ENCODE measurements at regions not wholly inside any gene's neighbourhood (a gene's known extent, or its start where the extent isn't known, plus 50 kb on each side); places are given as distances from the start of the nearest gene placed in this dataset.

DNA sequence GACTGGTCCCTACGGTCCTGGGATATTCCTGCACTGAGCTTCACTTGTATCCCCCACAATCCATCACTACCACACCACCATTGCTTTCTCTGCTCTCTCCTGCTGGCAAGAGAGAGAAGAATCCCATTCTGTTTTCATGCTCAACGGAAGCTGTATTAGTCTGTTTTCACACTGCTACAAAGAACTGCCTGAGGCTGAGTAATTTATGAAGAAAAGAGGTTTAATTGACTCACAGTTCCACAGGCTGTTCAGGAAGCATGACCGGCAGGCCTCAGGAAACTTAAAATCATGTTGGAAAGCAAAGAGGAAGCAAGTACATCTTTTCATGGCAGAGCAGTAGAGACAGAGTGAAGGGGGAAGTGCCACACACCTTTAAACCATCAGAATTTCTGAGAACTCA lies 260.4 kb upstream of the LYZL1 start:
- DNase-seq (ENCODE audit: low spot score), result no peak
- TF ChIP-seq, protein P1, sequence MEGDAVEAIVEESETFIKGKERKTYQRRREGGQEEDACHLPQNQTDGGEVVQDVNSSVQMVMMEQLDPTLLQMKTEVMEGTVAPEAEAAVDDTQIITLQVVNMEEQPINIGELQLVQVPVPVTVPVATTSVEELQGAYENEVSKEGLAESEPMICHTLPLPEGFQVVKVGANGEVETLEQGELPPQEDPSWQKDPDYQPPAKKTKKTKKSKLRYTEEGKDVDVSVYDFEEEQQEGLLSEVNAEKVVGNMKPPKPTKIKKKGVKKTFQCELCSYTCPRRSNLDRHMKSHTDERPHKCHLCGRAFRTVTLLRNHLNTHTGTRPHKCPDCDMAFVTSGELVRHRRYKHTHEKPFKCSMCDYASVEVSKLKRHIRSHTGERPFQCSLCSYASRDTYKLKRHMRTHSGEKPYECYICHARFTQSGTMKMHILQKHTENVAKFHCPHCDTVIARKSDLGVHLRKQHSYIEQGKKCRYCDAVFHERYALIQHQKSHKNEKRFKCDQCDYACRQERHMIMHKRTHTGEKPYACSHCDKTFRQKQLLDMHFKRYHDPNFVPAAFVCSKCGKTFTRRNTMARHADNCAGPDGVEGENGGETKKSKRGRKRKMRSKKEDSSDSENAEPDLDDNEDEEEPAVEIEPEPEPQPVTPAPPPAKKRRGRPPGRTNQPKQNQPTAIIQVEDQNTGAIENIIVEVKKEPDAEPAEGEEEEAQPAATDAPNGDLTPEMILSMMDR (IDR thresholded peaks at IDR 0.05), result no peak
- ATAC-seq (ENCODE audit: insufficient number of reproducible peaks, low FRiP score, low read depth), result no peak

DNA sequence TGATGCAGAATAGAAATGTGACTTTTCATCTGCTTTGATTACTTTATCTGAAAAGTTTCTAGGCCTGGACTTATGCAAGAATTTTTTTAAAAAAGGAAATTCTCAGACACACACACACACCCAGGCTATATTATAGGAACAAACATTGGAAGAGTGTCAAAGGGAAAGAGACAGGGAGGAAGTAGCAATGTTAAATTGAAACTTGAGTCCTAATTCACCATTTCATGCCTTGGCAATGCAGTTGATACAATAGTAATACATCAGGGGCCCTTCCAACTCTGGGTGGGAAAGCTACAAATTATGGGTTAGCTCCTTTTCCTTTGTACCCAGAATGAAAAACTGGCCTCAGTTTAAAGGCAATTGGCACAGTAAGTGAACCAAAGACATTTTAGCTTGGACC lies 258.0 kb upstream of the LYZL1 start:
- Histone ChIP-seq H3K36me3 (no peaks in the 10 kb centered on the region), H3K27me3 (replicated peaks; ENCODE audit: insufficient read depth) (no peaks in the 10 kb centered on the region), H3K9me3 (no peaks in the 10 kb centered on the region), H3K4me1 (ENCODE audit: control insufficient read depth in 1 of 2, low read depth in 2 of 2) (no peaks in the 10 kb centered on the region), H3K27ac (no peak overlapping the region), H3K4me3 (no peak overlapping the region)
- DNase-seq (ENCODE audit: low spot score) (no peak), ATAC-seq (ENCODE audit: insufficient number of reproducible peaks, low FRiP score, low read depth) (no peak)
- TF ChIP-seq, protein P1 (IDR thresholded peaks at IDR 0.05), result no peak

More for the DNA sequence above, 260.4 kb upstream of the LYZL1 start:
- H3K9me3 ChIP-seq, result no peaks in the 10 kb centered on the region
- H3K36me3 ChIP-seq, result no peaks in the 10 kb centered on the region
- H3K27me3 ChIP-seq (replicated peaks; ENCODE audit: insufficient read depth), result no peaks in the 10 kb centered on the region
- no peaks in the 10 kb centered on the region for H3K4me1 ChIP-seq (ENCODE audit: control insufficient read depth in 1 of 2, low read depth in 2 of 2)
- H3K27ac ChIP-seq, result no peak overlapping the region
- no peak overlapping the region for H3K4me3 ChIP-seq

DNA sequence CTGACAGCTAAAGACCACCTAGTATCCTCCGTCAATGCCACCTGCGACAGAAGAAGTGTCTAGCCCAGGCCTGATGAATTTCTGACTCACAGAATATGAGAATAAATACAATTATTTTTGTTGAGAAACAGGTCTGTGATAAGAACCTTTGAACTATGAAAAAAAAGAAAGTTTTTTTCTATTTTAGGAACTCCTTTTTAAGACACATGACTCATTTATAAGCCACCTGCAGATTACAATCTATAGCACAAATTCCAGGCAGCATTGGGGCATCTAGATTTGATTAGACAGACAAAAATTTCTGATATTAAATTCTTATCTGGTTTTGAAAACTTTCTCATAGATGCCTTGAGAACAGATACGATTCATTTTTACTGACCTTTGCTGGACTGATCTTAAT lies 256.7 kb upstream of the LYZL1 start:
- H3K27me3 ChIP-seq (replicated peaks; ENCODE audit: insufficient read depth), result no peaks in the 10 kb centered on the region
- H3K4me1 ChIP-seq (ENCODE audit: control insufficient read depth in 1 of 2, low read depth in 2 of 2), result no peaks in the 10 kb centered on the region
- H3K27ac ChIP-seq, result no peak overlapping the region
- no peaks in the 10 kb centered on the region for H3K36me3 ChIP-seq
- TF ChIP-seq, protein P1 (IDR thresholded peaks at IDR 0.05), result no peak
- DNase-seq (ENCODE audit: low spot score) (no peak), ATAC-seq (ENCODE audit: insufficient number of reproducible peaks, low FRiP score, low read depth) (no peak)
- no peak overlapping the region for H3K4me3 ChIP-seq
- no peaks in the 10 kb centered on the region for H3K9me3 ChIP-seq

DNA sequence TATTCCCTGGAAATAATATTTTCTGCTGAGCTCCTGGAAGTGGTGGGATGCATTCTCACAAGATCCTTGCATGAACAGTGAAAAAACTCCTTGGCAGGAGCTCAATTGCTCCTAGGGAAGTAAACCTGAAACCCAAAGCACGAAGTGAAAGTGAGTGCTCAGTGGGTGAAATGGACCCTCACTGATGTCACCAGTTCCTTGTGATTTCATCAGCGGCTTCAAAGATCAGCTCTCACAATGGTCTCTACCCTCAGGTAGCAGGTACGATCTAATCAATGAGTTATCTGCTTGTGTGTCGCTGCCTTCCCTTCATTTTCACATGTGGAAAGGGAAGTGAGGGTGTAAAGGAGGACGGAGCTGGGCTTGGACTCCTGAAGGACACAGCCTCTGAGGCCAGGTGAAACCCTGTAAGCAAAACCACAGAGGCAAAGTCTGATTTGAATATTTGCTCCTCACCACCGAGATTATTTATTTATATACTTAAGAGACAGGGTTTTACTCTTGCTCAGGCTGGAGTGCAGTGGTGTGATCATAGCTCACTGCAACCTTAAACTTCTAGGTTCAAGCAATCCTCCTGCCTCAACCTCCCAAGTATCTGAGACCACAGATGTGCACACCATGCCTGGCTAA lies 255.4 kb upstream of the LYZL1 start:
- Histone ChIP-seq H3K27me3 (replicated peaks; ENCODE audit: insufficient read depth) (no peaks in the 10 kb centered on the region), H3K9me3 (no peaks in the 10 kb centered on the region), H3K4me1 (ENCODE audit: control insufficient read depth in 1 of 2, low read depth in 2 of 2) (no peaks in the 10 kb centered on the region), H3K27ac (no peak overlapping the region), H3K36me3 (no peaks in the 10 kb centered on the region), H3K4me3 (no peak overlapping the region)
- TF ChIP-seq, protein P1 (IDR thresholded peaks at IDR 0.05), result no peak
- ATAC-seq (ENCODE audit: insufficient number of reproducible peaks, low FRiP score, low read depth), result no peak
- no peak for DNase-seq (ENCODE audit: low spot score)

DNA sequence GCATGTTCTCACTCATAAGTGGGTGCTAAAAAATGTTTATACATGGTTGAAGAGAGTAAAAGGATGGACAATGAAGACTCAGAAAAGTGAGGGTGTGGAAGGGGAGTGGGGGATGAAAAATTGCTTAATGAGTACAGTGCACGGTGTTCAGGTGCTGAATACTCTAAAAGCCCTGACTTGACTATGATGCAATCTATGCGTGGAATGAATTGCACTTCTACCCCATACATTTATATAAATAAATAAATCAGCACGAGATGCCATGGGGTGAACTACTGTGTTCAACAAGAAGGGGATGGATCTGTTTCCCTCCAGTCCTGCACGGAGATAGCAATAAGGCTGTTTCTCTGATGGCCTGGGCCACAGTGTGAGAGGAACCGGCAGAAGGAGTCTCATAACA lies 254.3 kb upstream of the LYZL1 start:
- Histone ChIP-seq H3K9me3 (no peaks in the 10 kb centered on the region), H3K27me3 (replicated peaks; ENCODE audit: insufficient read depth) (no peaks in the 10 kb centered on the region), H3K4me1 (ENCODE audit: control insufficient read depth in 1 of 2, low read depth in 2 of 2) (no peaks in the 10 kb centered on the region), H3K4me3 (no peak overlapping the region), H3K36me3 (no peaks in the 10 kb centered on the region), H3K27ac (no peak overlapping the region)
- ATAC-seq (ENCODE audit: insufficient number of reproducible peaks, low FRiP score, low read depth), result no peak
- TF ChIP-seq, protein P1 (IDR thresholded peaks at IDR 0.05), result no peak
- DNase-seq (ENCODE audit: low spot score), result no peak

Measured in thoracic aorta (tissue), 2 donors.